A549 (cell line): ENCODE measurements at regions not wholly inside any gene's neighbourhood (a gene's known extent, or its start where the extent isn't known, plus 50 kb on each side); places are given as distances from the start of the nearest gene placed in this dataset.

Experiments
- CBX2 ChIP-seq: fragments of 200-600 bp; sonication (generic); IDR thresholded peaks from 2 replicates; pipeline ENCODE4 v1.6.1; 2016; ENCODE audit warnings: low read depth, mild to moderate bottlenecking, borderline replicate concordance
- CEBPB ChIP-seq, 2 experiments: fragments of >200 bp in 1 of 2; sonication (Bioruptor Twin) in 1 of 2; formaldehyde crosslinking in 1 of 2; IDR thresholded peaks; 2 replicates each; pipeline ENCODE4 v1.6.1; 2012 to 2016
- EP300 ChIP-seq, 2 experiments: fragments of >200 bp; sonication (Bioruptor Twin); formaldehyde crosslinking; IDR thresholded peaks; 2 replicates in 1 of 2; 3 replicates in 1 of 2; pipeline ENCODE4 v1.6.1; 2016 to 2017
- FOSL2 ChIP-seq, 2 experiments: fragments of 450-650 bp in 1 of 2; fragments of >200 bp in 1 of 2; sonication (Bioruptor Twin) in 1 of 2; formaldehyde crosslinking; IDR thresholded peaks; 2 replicates each; pipeline versions ENCODE4 v1.5.0 to v1.6.1; 2016 to 2020; ENCODE audit warnings: mild to moderate bottlenecking in 1 of 2, moderate library complexity in 1 of 2
- HOXB5 ChIP-seq: fragments of 250-450 bp; sonication (Bioruptor Pico); IDR thresholded peaks from 2 replicates; pipeline ENCODE4 v1.5.0; 2020; ENCODE audit warnings: mild to moderate bottlenecking, moderate library complexity
- KDM1A ChIP-seq: fragments of 200-600 bp; sonication (generic); IDR thresholded peaks from 2 replicates; pipeline ENCODE4 v1.6.1; 2016; ENCODE audit warnings: low read depth, mild to moderate bottlenecking
- MAFK ChIP-seq: fragments of 450-650 bp; IDR thresholded peaks from 2 replicates; pipeline ENCODE4 v1.6.1; 2014; ENCODE audit not compliant: partially characterized antibody
- RAD21 ChIP-seq, 2 experiments: fragments of >200 bp in 1 of 2; sonication (Bioruptor Twin) in 1 of 2; formaldehyde crosslinking in 1 of 2; IDR thresholded peaks in 1 of 2; conservative IDR thresholded peaks in 1 of 2; 2 replicates in 1 of 2; 3 replicates in 1 of 2; pipeline ENCODE4 v1.6.1; 2012 to 2018; ENCODE audit warnings: inconsistent platforms in 1 of 2
- TP53 ChIP-seq: fragments of 250-450 bp; sonication (Bioruptor Pico); IDR thresholded peaks from 2 replicates; pipeline ENCODE4 v1.5.0; 2021; ENCODE audit warnings: mild to moderate bottlenecking, moderate library complexity
- USF2 ChIP-seq: fragments of 450-650 bp; IDR thresholded peaks from 2 replicates; pipeline ENCODE4 v1.6.1; 2014; ENCODE audit warnings: antibody characterized with exemption
- ZFP36 ChIP-seq: fragments of 450-650 bp; IDR thresholded peaks from 2 replicates; pipeline ENCODE4 v1.6.1; 2014; ENCODE audit warnings: borderline replicate concordance; ENCODE audit not compliant: partially characterized antibody
- TF ChIP-seq, protein P1 (sequence below): fragments of >200 bp; sonication (Bioruptor Twin); formaldehyde crosslinking; IDR thresholded peaks from 3 replicates; pipeline ENCODE4 v1.5.1; 2016

- TF ChIP-seq, protein P1, sequence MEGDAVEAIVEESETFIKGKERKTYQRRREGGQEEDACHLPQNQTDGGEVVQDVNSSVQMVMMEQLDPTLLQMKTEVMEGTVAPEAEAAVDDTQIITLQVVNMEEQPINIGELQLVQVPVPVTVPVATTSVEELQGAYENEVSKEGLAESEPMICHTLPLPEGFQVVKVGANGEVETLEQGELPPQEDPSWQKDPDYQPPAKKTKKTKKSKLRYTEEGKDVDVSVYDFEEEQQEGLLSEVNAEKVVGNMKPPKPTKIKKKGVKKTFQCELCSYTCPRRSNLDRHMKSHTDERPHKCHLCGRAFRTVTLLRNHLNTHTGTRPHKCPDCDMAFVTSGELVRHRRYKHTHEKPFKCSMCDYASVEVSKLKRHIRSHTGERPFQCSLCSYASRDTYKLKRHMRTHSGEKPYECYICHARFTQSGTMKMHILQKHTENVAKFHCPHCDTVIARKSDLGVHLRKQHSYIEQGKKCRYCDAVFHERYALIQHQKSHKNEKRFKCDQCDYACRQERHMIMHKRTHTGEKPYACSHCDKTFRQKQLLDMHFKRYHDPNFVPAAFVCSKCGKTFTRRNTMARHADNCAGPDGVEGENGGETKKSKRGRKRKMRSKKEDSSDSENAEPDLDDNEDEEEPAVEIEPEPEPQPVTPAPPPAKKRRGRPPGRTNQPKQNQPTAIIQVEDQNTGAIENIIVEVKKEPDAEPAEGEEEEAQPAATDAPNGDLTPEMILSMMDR, result no peak
- TF ChIP-seq ZFP36 (no peak), CBX2 (no peak), CEBPB (IDR thresholded peaks at IDR 0.05) (no peak), EP300 (IDR thresholded peaks at IDR 0.05) (no peak), RAD21 (conservative IDR thresholded peaks at IDR 0.05 in 1 of 2, IDR thresholded peaks at IDR 0.05 in 1 of 2) (no peak), KDM1A (no peak), MAFK (no peak), USF2 (no peak), TP53 (CRISPR knock-in tag) (no peak), FOSL2 (IDR thresholded peaks at IDR 0.05) (no peak), FOSL2 (CRISPR knock-in tag; IDR thresholded peaks at IDR 0.05) (no peak), HOXB5 (CRISPR knock-in tag) (no peak)
Measured at GRCh38 chr20:12597551-12597950, 411.2 kb upstream of the SPTLC3 start.
